ENCODE measurements at regions not wholly inside any gene's neighbourhood (a gene's known extent, or its start where the extent isn't known, plus 50 kb on each side); places are given as distances from the start of the nearest gene placed in this dataset.

DNA sequence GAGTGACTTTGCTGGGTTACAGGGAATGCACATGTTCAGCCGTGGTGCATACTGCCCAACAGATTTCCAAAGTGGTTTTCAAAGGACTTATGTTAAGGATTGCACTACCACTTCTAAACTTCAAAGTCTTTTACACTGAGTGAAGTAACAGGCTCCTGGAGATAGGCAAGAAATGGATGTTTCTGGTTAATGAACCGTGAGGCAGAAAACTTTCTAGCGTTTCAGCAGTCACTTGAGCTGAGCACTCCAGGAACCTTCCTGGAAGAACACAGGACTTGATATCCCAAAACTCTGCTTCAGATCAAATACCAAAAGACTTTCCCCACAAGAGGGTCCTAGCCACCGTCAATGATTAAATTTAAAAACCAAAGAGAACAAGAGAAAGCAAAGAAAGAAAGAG, 74.3 kb upstream of the ATP1A1 start:
- FAIRE-seq (no peak), DNase-seq (ENCODE audit: low spot score) (no peak), ATAC-seq (no peak)
- no peak overlapping the region for H3K9ac ChIP-seq (ENCODE audit: insufficient read depth, low read depth, low read length)
- BruUV-seq (replicated peaks): no TSS peak
- no peaks in the 10 kb centered on the region for H3K9me3 ChIP-seq (ENCODE audit: low read length)
- in situ Hi-C loops (cut with HindIII; ENCODE audit: extremely low pct_ligation_motif_present, low pct_unique_long_range_greater_than_20kb): no loop called here
- POLR2A ChIA-PET: no interaction called here
- H3K4me2 ChIP-seq (ENCODE audit: low read depth, low read length): no peak overlapping the region
- no peak overlapping the region for H3K4me3 ChIP-seq (replicated peaks in 1 of 3; ENCODE audit: insufficient read depth in 1 of 3, low read depth in 2 of 3, low read length in 3 of 3)
- H3K79me2 ChIP-seq (ENCODE audit: insufficient read depth, low read length): no peaks in the 10 kb centered on the region
- no peaks in the 10 kb centered on the region for H4K20me1 ChIP-seq (ENCODE audit: insufficient read depth, low read length)
- TF ChIP-seq, protein P1, sequence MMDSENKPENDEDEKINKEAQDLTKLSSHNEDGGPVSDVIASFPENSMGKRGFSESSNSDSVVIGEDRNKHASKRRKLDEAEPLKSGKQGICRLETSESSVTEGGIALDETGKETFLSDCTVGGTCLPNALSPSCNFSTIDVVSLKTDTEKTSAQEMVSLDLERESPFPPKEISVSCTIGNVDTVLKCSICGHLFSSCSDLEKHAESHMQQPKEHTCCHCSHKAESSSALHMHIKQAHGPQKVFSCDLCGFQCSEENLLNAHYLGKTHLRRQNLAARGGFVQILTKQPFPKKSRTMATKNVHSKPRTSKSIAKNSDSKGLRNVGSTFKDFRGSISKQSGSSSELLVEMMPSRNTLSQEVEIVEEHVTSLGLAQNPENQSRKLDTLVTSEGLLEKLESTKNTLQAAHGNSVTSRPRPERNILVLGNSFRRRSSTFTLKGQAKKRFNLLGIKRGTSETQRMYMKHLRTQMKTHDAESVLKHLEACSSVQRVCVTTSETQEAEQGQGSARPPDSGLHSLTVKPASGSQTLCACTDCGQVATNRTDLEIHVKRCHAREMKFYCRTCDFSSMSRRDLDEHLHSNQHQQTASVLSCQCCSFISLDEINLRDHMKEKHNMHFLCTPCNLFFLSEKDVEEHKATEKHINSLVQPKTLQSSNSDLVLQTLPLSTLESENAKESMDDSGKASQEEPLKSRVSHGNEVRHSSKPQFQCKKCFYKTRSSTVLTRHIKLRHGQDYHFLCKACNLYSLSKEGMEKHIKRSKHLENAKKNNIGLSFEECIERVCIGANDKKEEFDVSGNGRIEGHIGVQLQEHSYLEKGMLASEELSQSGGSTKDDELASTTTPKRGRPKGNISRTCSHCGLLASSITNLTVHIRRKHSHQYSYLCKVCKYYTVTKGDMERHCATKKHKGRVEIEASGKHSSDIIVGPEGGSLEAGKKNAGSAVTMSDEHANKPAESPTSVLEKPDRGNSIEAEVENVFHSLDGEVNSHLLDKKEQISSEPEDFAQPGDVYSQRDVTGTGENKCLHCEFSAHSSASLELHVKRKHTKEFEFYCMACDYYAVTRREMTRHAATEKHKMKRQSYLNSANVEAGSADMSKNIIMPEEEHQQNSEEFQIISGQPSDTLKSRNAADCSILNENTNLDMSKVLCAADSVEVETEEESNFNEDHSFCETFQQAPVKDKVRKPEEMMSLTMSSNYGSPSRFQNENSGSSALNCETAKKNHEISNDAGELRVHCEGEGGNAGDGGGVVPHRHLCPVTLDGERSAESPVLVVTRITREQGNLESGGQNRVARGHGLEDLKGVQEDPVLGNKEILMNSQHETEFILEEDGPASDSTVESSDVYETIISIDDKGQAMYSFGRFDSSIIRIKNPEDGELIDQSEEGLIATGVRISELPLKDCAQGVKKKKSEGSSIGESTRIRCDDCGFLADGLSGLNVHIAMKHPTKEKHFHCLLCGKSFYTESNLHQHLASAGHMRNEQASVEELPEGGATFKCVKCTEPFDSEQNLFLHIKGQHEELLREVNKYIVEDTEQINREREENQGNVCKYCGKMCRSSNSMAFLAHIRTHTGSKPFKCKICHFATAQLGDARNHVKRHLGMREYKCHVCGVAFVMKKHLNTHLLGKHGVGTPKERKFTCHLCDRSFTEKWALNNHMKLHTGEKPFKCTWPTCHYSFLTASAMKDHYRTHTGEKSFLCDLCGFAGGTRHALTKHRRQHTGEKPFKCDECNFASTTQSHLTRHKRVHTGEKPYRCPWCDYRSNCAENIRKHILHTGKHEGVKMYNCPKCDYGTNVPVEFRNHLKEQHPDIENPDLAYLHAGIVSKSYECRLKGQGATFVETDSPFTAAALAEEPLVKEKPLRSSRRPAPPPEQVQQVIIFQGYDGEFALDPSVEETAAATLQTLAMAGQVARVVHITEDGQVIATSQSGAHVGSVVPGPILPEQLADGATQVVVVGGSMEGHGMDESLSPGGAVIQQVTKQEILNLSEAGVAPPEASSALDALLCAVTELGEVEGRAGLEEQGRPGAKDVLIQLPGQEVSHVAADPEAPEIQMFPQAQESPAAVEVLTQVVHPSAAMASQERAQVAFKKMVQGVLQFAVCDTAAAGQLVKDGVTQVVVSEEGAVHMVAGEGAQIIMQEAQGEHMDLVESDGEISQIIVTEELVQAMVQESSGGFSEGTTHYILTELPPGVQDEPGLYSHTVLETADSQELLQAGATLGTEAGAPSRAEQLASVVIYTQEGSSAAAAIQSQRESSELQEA (CRISPR knock-in tag; IDR thresholded peaks at IDR 0.05; ENCODE audit: not compliant biosample characterization): no peak
- TF ChIP-seq, protein P2, sequence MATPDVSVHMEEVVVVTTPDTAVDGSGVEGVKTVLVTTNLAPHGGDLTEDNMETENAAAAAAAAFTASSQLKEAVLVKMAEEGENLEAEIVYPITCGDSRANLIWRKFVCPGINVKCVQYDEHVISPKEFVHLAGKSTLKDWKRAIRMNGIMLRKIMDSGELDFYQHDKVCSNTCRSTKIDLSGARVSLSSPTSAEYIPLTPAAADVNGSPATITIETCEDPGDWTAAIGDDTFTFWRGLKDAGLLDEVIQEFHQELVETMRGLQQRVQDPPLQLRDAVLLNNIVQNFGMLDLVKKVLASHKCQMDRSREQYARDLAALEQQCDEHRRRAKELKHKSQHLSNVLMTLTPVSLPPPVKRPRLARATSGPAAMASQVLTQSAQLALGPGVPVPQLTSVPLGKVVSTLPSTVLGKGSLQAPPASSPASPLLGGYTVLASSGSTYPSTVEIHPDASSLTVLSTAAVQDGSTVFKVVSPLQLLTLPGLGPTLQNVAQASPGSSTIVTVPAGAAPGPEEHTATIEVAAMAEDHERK (CRISPR knock-in tag; IDR thresholded peaks at IDR 0.05; ENCODE audit: low read depth): no peak
- H3K27me3 ChIP-seq (ENCODE audit: control insufficient read depth in 1 of 2, insufficient read depth in 2 of 2, low read length in 2 of 2): peaks cover 0 to 18% of the 10 kb centered on the region in 2 experiments; a peak in 2 of 5 replicates
- WGBS (ENCODE audit: low lambda C conversion rate): 14% methylated on average over 4 of the region's 4 CpGs
- no peak overlapping the region for H3K27ac ChIP-seq (ENCODE audit: extremely low read length, insufficient read depth, low read length)
- no peak overlapping the region for H2AFZ ChIP-seq (ENCODE audit: low read length)
- peaks cover 14% of the 10 kb centered on the region for H3K4me1 ChIP-seq (ENCODE audit: insufficient read depth, low read length)
- intact Hi-C loops (cut with micrococcal nuclease; ENCODE audit: unreplicated experiment): no loop called here
- no peaks in the 10 kb centered on the region for H3K36me3 ChIP-seq (replicated peaks in 1 of 2; ENCODE audit: control insufficient read depth in 1 of 2, insufficient read depth in 2 of 2, low read length in 2 of 2)
- CTCF ChIA-PET (ENCODE audit: low intra/inter-chr PET ratio, low total read pairs): no interaction called here
